Left lung (tissue), 4 donors: ENCODE measurements at regions not wholly inside any gene's neighbourhood (a gene's known extent, or its start where the extent isn't known, plus 50 kb on each side); places are given as distances from the start of the nearest gene placed in this dataset.

Experiments
- ATAC-seq: fragments of 200-7000 bp; cut with Tn5 transposase; one replicate; pipeline ENCODE4 v1.9.1; 2020; ENCODE audit warnings: moderate library complexity
- DNase-seq, 4 donors: peaks; one replicate each; pipeline ENCODE4 v3.0.0-alpha.2; 2013 to 2020
- H3K27ac ChIP-seq, 2 donors: fragments of 200-600 bp; sonication (generic) in 1 of 2; one replicate each; pipeline versions ENCODE4 v1.5.0 to v1.8.0; 2020 to 2021
- H3K27me3 ChIP-seq, 2 donors: fragments of 200-600 bp; sonication (generic) in 1 of 2; one replicate each; pipeline versions ENCODE4 v1.5.0 to v1.8.0; 2020 to 2021
- H3K36me3 ChIP-seq, 2 donors: fragments of 200-600 bp; sonication (generic) in 1 of 2; one replicate each; pipeline versions ENCODE4 v1.5.0 to v1.8.0; 2020 to 2021
- H3K4me1 ChIP-seq, 2 donors: fragments of 200-600 bp; one replicate each; pipeline ENCODE4 v1.8.0; 2021
- H3K4me3 ChIP-seq, 2 donors: fragments of 200-600 bp; sonication (generic) in 1 of 2; one replicate each; pipeline versions ENCODE4 v1.5.0 to v1.8.0; 2020 to 2021; ENCODE audit warnings: mild to moderate bottlenecking in 1 of 2
- H3K9me3 ChIP-seq, 2 donors: fragments of 200-600 bp; sonication (generic) in 1 of 2; one replicate each; pipeline versions ENCODE4 v1.5.0 to v1.8.0; 2020 to 2021
- intact Hi-C, 2 donors: fragments of 100-400 bp; cut with DNase I; formaldehyde crosslinking; loops; one replicate each; pipeline versions ENCODE4 v1.11.2 to v1.14.2; 2022
- TF ChIP-seq, protein P1 (sequence below), 2 donors: fragments of 200-600 bp; sonication (generic) in 1 of 2; IDR thresholded peaks; one replicate each; pipeline versions ENCODE4 v1.5.0 to v1.8.0; 2021; ENCODE audit warnings: antibody characterized with exemption in 2 of 2
- donor health status: DM: no; HTN: yes; CAD: no.
- donor health status: DM: no; HTN: no; CAD: no.

DNA sequence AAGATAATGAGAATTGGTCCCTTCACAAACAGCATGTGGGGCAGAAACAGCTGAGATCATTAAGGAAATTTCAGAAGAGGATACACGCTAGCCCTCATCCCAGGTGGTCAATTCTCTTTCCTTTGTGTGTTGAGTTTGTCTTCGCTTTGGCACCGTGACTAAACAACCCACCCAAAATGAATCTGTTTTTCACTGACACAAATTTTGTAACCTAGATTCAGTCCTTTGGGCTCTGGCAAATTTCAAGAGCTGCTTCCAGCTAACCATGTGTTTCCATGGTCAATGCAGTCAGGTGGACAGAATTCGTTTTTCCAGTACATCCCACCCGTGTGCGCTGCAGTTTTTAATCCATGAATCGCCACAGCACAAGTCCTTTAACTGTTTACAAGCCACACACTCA lies 435.4 kb downstream of the WDR72 start:
- no peaks in the 10 kb centered on the region for H3K9me3 ChIP-seq
- intact Hi-C loops, result no loop called here
- H3K36me3 ChIP-seq, result no peaks in the 10 kb centered on the region
- no peaks in the 10 kb centered on the region for H3K4me1 ChIP-seq
- ATAC-seq, result no peak
- no peaks in the 10 kb centered on the region for H3K27me3 ChIP-seq
- no peak overlapping the region for H3K27ac ChIP-seq
- DNase-seq, result no peak
- H3K4me3 ChIP-seq, result no peak overlapping the region
- TF ChIP-seq, protein P1, sequence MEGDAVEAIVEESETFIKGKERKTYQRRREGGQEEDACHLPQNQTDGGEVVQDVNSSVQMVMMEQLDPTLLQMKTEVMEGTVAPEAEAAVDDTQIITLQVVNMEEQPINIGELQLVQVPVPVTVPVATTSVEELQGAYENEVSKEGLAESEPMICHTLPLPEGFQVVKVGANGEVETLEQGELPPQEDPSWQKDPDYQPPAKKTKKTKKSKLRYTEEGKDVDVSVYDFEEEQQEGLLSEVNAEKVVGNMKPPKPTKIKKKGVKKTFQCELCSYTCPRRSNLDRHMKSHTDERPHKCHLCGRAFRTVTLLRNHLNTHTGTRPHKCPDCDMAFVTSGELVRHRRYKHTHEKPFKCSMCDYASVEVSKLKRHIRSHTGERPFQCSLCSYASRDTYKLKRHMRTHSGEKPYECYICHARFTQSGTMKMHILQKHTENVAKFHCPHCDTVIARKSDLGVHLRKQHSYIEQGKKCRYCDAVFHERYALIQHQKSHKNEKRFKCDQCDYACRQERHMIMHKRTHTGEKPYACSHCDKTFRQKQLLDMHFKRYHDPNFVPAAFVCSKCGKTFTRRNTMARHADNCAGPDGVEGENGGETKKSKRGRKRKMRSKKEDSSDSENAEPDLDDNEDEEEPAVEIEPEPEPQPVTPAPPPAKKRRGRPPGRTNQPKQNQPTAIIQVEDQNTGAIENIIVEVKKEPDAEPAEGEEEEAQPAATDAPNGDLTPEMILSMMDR (IDR thresholded peaks at IDR 0.05), result no peak

- DNase-seq (no peak), ATAC-seq (no peak)
- H3K4me3 ChIP-seq, result no peak overlapping the region
- H3K27me3 ChIP-seq, result no peaks in the 10 kb centered on the region
- intact Hi-C loops, result no loop called here
- no peaks in the 10 kb centered on the region for H3K9me3 ChIP-seq
- H3K27ac ChIP-seq, result no peak overlapping the region
- TF ChIP-seq, protein P1 (IDR thresholded peaks at IDR 0.05), result no peak
- no peaks in the 10 kb centered on the region for H3K36me3 ChIP-seq
- H3K4me1 ChIP-seq, result no peaks in the 10 kb centered on the region
Measured at GRCh38 chr15:53323191-53323590, 436.3 kb downstream of the WDR72 start.

DNA sequence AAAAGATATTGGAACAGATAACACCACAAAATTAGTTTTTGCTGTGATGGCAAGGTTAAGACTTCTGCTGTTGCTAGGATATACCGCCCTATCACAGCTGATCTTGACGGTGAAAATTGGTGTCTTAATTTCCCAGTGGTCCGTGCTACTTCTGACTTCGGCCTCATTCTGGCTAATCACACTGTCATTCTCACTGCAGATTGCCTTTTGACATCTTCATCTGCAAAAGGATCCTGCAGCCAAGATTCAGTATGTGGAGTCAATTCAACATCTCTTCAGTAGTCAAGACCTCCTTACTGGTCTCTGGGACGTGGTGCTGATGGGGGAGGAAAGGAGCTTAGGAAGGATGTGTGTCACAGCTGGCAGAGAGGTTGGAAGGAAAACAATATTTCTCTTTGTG lies 438.6 kb downstream of the WDR72 start:
- intact Hi-C loops, result no loop called here
- H3K27ac ChIP-seq, result no peak overlapping the region
- no peak overlapping the region for H3K4me3 ChIP-seq
- ATAC-seq (no peak), DNase-seq (no peak)
- no peaks in the 10 kb centered on the region for H3K27me3 ChIP-seq
- no peaks in the 10 kb centered on the region for H3K4me1 ChIP-seq
- no peaks in the 10 kb centered on the region for H3K9me3 ChIP-seq
- TF ChIP-seq, protein P1 (IDR thresholded peaks at IDR 0.05), result no peak
- no peaks in the 10 kb centered on the region for H3K36me3 ChIP-seq

GRCh38 chr15:53312707-53313106 lies 446.8 kb downstream of the WDR72 start:
- DNase-seq (no peak), ATAC-seq (no peak)

DNA sequence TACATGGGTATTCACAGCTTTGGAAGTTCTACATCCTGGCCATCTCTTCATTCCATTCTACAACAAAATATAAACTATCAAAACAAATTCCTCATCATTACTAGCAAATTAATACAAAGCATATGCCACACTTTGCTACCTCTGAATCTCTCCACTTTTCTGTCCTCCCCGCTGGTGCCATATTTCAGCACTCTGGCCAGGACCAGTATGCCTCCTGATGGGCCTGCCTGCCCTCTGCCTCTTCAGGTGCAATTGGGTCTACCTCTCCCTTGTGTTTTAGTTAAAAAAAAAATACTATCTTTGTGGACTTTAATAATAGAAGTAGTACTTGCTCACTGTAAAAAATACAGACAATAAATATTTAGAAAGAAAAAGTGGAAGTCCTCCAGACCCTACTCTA lies 448.8 kb downstream of the WDR72 start:
- intact Hi-C loops, result no loop called here
- Histone ChIP-seq H3K36me3 (no peaks in the 10 kb centered on the region), H3K27me3 (no peaks in the 10 kb centered on the region), H3K4me3 (no peak overlapping the region), H3K27ac (no peak overlapping the region), H3K9me3 (no peaks in the 10 kb centered on the region), H3K4me1 (no peaks in the 10 kb centered on the region)
- DNase-seq (no peak), ATAC-seq (no peak)
- TF ChIP-seq, protein P1 (IDR thresholded peaks at IDR 0.05), result no peak

More at GRCh38 chr15:53312707-53313106, 446.8 kb downstream of the WDR72 start:
- no peak overlapping the region for H3K4me3 ChIP-seq
- no peaks in the 10 kb centered on the region for H3K9me3 ChIP-seq
- no peak overlapping the region for H3K27ac ChIP-seq
- no peaks in the 10 kb centered on the region for H3K36me3 ChIP-seq
- TF ChIP-seq, protein P1 (IDR thresholded peaks at IDR 0.05), result no peak
- no peaks in the 10 kb centered on the region for H3K27me3 ChIP-seq
- H3K4me1 ChIP-seq, result no peaks in the 10 kb centered on the region
- intact Hi-C loops, result no loop called here
